HepG2 (cell line): ENCODE measurements at regions not wholly inside any gene's neighbourhood (a gene's known extent, or its start where the extent isn't known, plus 50 kb on each side); places are given as distances from the start of the nearest gene placed in this dataset.

ENCODE experiments used
- KIAA2018 ChIP-seq: sonication (generic); formaldehyde crosslinking; IDR thresholded peaks from 2 replicates; pipeline ENCODE4 v1.5.0; 2020; ENCODE audit warnings: mild to moderate bottlenecking, missing genetic modification reagents, borderline replicate concordance
- TBX2 ChIP-seq: sonication (generic); formaldehyde crosslinking; IDR thresholded peaks from 2 replicates; pipeline ENCODE4 v1.5.0; 2020; ENCODE audit warnings: missing genetic modification reagents, mild to moderate bottlenecking, borderline replicate concordance
- TFDP1 ChIP-seq: IDR thresholded peaks from 2 replicates; pipeline ENCODE4 v1.6.1; 2016; ENCODE audit warnings: missing compliant biosample characterization, missing genetic modification reagents, borderline replicate concordance

DNA sequence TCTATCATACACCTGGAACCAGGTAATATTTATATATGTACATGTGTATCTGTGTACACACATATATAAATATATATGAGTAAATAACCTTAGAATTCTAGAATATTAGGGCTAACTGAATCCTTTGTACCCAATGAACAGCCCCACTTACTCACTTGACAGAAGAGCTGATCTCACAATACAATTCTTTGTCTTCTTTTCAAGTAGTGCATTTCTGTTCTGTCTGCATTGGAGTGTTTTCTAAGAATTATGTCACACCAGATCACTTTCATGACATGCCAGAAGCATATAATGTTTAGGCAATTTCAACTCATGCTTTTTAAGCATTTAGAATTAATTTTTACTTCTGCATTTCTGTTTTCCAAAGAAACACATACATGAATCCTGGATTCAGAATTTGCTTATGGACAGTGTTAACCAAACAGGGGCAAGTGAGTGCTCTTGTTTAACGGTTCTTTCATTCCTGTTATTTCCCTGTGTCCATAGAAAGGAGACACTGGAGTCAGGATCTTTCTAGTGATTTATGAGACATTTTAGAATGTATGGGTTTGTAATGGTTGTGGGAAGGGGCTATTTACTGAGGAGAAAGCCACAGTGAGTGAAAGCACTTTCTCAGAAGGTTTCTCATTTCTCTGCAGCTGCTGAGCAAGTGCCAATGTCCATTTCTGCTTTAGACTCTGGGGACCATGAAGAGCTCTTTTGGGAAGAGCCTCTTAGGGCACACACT is 123.2 kb downstream of the RMI1 start (continued):
- TF ChIP-seq KIAA2018, result no peak
- no peak for TF ChIP-seq TBX2 (CRISPR knock-in tag)
- TF ChIP-seq TFDP1 (CRISPR knock-in tag), result no peak
